Chondrocyte (in vitro differentiated cells): ENCODE measurements at regions not wholly inside any gene's neighbourhood (a gene's known extent, or its start where the extent isn't known, plus 50 kb on each side); places are given as distances from the start of the nearest gene placed in this dataset.
A peak's percentile ranks its signal among the peaks of the same experiment; 100 is the strongest.

ENCODE experiments used
- DNase-seq: peaks from one replicate; pipeline ENCODE4 v3.0.0; 2021; ENCODE audit warnings: mixed read lengths, low spot score
- H3K27ac Mint-ChIP-seq: one replicate; pipeline ENCODE4 v1.8.0; 2021; ENCODE audit warnings: mild to moderate bottlenecking, moderate library complexity, mixed read lengths; ENCODE audit not compliant: unreplicated experiment
- H3K27me3 Mint-ChIP-seq: 2 replicates; pipeline ENCODE4 v1.8.0; 2021; ENCODE audit warnings: low read depth, mixed read lengths
- H3K36me3 Mint-ChIP-seq: 2 replicates; pipeline ENCODE4 v1.8.0; 2021; ENCODE audit warnings: low read depth, mixed read lengths
- H3K4me1 Mint-ChIP-seq: 2 replicates; pipeline ENCODE4 v1.8.0; 2021; ENCODE audit warnings: low read depth, mild to moderate bottlenecking, mixed read lengths
- H3K4me3 Mint-ChIP-seq: one replicate; pipeline ENCODE4 v1.8.0; 2021; ENCODE audit warnings: mild to moderate bottlenecking, moderate library complexity, mixed read lengths; ENCODE audit not compliant: unreplicated experiment
- H3K9me3 Mint-ChIP-seq: 2 replicates; pipeline ENCODE4 v1.8.0; 2021; ENCODE audit warnings: low read depth, mixed read lengths
- TF ChIP-seq, protein P1 (sequence below): fragments of 200-600 bp; sonication (generic); IDR thresholded peaks from 2 replicates; pipeline ENCODE4 v1.5.0; 2021; ENCODE audit warnings: antibody characterized with exemption, mild to moderate bottlenecking, moderate library complexity

GRCh38 chr2:8489221-8489620, 192.6 kb upstream of the ID2 start:
- no peak overlapping the region for H3K27ac Mint-ChIP-seq
- H3K4me3 Mint-ChIP-seq = no peak overlapping the region
- H3K27me3 Mint-ChIP-seq = peaks cover 3% of the 10 kb centered on the region
- TF ChIP-seq, protein P1, sequence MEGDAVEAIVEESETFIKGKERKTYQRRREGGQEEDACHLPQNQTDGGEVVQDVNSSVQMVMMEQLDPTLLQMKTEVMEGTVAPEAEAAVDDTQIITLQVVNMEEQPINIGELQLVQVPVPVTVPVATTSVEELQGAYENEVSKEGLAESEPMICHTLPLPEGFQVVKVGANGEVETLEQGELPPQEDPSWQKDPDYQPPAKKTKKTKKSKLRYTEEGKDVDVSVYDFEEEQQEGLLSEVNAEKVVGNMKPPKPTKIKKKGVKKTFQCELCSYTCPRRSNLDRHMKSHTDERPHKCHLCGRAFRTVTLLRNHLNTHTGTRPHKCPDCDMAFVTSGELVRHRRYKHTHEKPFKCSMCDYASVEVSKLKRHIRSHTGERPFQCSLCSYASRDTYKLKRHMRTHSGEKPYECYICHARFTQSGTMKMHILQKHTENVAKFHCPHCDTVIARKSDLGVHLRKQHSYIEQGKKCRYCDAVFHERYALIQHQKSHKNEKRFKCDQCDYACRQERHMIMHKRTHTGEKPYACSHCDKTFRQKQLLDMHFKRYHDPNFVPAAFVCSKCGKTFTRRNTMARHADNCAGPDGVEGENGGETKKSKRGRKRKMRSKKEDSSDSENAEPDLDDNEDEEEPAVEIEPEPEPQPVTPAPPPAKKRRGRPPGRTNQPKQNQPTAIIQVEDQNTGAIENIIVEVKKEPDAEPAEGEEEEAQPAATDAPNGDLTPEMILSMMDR = no peak
- no peaks in the 10 kb centered on the region for H3K9me3 Mint-ChIP-seq
- peak; percentile 66 for DNase-seq
- peaks cover 13% of the 10 kb centered on the region for H3K4me1 Mint-ChIP-seq
- H3K36me3 Mint-ChIP-seq = no peaks in the 10 kb centered on the region

GRCh38 chr2:8489751-8490150, 192.1 kb upstream of the ID2 start:
- Mint-ChIP-seq H3K27me3 (peaks cover 3% of the 10 kb centered on the region), H3K4me1 (peaks cover 18% of the 10 kb centered on the region), H3K36me3 (no peaks in the 10 kb centered on the region), H3K27ac (no peak overlapping the region), H3K4me3 (no peak overlapping the region), H3K9me3 (no peaks in the 10 kb centered on the region)
- TF ChIP-seq, protein P1 = no peak
- peak; percentile 50 for DNase-seq

DNA sequence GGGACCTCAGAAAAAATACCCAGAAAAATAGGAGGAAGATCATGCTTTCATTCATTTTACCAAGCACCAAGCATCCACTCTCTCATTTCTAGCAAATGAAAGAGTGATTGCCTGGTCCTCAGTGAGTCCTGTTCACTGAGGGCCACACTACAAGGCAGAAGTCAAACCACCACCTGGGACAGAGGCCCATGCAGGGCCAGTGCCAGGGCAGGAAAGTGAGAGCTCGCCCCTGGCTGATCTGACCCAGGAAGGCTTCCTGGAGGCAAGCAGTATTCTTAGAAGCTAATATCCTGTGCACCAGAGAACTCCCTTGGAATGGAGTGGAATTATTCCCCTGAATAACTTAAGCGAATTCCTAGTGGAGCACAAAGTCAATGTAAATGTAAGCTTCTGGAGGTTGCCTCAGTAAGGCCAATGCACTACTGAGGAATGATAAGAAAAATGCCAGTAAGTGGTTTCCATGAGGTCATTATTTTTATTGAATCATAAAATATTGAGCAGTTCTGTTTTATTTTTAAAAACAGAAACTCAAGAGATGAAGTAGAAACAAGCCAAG, 191.6 kb upstream of the ID2 start:
- Mint-ChIP-seq H3K27ac (no peak overlapping the region), H3K36me3 (no peaks in the 10 kb centered on the region), H3K9me3 (no peaks in the 10 kb centered on the region), H3K4me1 (peaks cover 22% of the 10 kb centered on the region), H3K4me3 (no peak overlapping the region), H3K27me3 (peaks cover 3% of the 10 kb centered on the region)
- TF ChIP-seq, protein P1 = no peak
- peak; percentile 17 for DNase-seq

DNA sequence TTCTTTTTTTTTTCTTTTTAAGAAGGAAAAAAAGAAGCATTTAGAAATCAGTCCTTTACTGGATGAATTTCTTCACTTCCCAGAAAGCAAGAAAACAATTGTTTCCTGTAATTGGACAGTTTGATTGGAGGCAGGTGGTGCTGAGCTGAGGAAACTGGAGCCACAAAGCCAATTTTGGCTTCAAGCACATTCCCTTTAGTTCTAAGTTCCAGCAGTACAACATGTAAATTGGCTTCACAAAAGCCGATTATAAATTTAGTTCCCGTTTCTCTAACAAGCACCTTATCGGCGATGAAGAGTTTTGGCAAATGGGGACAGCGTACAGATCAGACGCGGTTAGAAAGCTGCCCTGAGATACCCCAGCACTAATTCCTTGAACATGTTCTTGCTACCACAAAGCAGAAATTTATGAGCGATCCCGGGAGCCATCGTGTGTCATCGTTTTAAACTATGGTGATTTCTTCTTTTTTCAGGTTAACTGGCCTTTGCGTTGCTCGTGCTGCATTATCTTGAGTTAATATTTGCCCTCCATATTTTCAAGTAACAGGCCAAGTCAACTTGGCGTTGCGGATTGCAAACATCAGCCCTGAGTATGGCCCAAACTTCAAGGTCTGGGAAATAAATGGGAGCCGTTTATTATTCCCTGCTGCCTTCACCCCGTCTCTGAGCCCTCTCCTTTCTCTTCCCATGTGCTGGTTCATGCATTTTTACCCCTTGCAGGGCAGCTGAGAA, 190.4 kb upstream of the ID2 start:
- TF ChIP-seq, protein P1 = no peak
- Mint-ChIP-seq H3K9me3 (no peaks in the 10 kb centered on the region), H3K27ac (no peak overlapping the region), H3K4me3 (no peak overlapping the region), H3K36me3 (no peaks in the 10 kb centered on the region), H3K4me1 (peaks cover 22% of the 10 kb centered on the region), H3K27me3 (peaks cover 2% of the 10 kb centered on the region)
- no peak for DNase-seq

- H3K4me1 Mint-ChIP-seq = peaks cover 22% of the 10 kb centered on the region
Measured at GRCh38 chr2:8494151-8494550, 187.7 kb upstream of the ID2 start.

More at GRCh38 chr2:8494151-8494550, 187.7 kb upstream of the ID2 start:
- TF ChIP-seq, protein P1 = no peak
- H3K36me3 Mint-ChIP-seq = no peaks in the 10 kb centered on the region
- no peaks in the 10 kb centered on the region for H3K27me3 Mint-ChIP-seq
- peak; percentile 51 for DNase-seq
- no peak overlapping the region for H3K4me3 Mint-ChIP-seq
- no peak overlapping the region for H3K27ac Mint-ChIP-seq
- H3K9me3 Mint-ChIP-seq = no peaks in the 10 kb centered on the region
